WTC11 (cell line): ENCODE measurements at regions not wholly inside any gene's neighbourhood (a gene's known extent, or its start where the extent isn't known, plus 50 kb on each side); places are given as distances from the start of the nearest gene placed in this dataset.

Experiments
- CTCF ChIP-seq: fragments of 200-600 bp; IDR thresholded peaks from 2 replicates; pipeline ENCODE4 v1.8.0; 2022; ENCODE audit warnings: antibody characterized with exemption
- HMGXB4 ChIP-seq: sonication (generic); formaldehyde crosslinking; IDR thresholded peaks from 2 replicates; pipeline ENCODE4 v1.8.1; 2023; ENCODE audit warnings: mild to moderate bottlenecking, moderate library complexity, missing genetic modification reagents
- SMAD4 ChIP-seq: sonication (generic); formaldehyde crosslinking; IDR thresholded peaks from 2 replicates; pipeline ENCODE4 v1.8.0; 2022; ENCODE audit warnings: mild to moderate bottlenecking, missing genetic modification reagents
- TEAD4 ChIP-seq: sonication (generic); formaldehyde crosslinking; IDR thresholded peaks from 2 replicates; pipeline ENCODE4 v1.8.0; 2022; ENCODE audit warnings: mild to moderate bottlenecking, missing genetic modification reagents
- TP53 ChIP-seq: sonication (generic); formaldehyde crosslinking; IDR thresholded peaks from 2 replicates; pipeline ENCODE4 v1.8.1; 2023; ENCODE audit warnings: mild to moderate bottlenecking, missing genetic modification reagents
- ZNF232 ChIP-seq: sonication (generic); formaldehyde crosslinking; IDR thresholded peaks from 2 replicates; pipeline ENCODE4 v1.8.0; 2022; ENCODE audit warnings: mild to moderate bottlenecking, missing genetic modification reagents

- TF ChIP-seq CTCF (no peak), HMGXB4 (CRISPR knock-in tag) (no peak), ZNF232 (CRISPR knock-in tag) (no peak), TP53 (CRISPR knock-in tag) (no peak), TEAD4 (CRISPR knock-in tag) (no peak), SMAD4 (CRISPR knock-in tag) (no peak)
Measured at GRCh38 chr5:20619591-20619990, 631.6 kb upstream of the CDH18 start.
